ENCODE measurements at regions not wholly inside any gene's neighbourhood (a gene's known extent, or its start where the extent isn't known, plus 50 kb on each side); places are given as distances from the start of the nearest gene placed in this dataset.

DNA sequence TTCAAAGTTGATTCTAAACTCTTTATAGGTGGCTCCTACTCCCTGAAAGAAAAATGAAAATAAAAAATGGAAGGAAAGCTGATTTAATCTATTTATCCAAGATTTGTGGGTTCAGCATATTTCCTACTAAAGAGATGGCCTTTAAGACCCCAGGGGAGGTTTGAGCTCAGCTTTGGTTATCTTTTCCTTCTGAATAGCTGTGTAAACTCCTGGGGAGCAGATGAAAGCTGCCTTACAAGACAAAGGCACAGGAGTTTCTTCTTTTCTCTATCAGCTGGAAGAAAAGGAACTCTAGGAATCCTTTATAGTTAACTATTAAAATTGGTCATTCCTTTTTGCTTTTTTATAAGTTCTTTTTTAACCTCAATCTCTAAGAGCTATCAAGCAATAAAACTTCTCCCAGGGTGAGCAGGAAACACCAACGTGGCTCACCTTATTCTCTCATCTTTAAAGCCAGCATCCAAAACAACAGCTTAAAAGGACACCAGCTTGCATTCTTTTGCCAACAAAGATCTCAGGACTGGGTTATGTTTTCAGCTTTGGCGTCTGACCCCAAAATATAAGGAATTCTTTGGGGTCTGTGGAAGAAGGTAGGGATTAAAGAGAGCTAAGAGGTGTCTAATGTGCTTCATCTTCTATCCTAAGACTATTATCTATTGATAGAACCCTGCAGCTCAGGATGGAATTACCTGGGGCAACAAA, 371.7 kb upstream of the KITLG start:
- no peak for DNase-seq (ENCODE audit: low read depth in 2 of 2)

DNA sequence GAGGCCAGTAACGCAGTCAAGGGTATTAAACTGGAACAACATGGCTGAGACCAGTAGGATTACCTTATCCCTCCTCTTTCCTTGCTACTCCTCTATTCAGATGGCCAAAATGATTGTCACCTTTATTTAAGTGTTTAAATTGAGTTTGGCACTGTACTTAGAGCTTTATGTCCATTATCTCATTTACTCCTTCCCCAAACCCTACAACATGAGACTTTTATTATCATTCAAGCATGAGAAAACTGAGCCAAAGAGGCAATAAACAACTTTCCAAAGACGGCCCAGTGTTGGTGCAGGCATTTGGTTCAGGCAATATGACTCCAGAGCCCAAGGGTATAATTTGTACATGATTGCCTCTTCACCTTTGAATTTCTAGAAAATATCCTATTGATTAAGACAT, 370.9 kb upstream of the KITLG start:
- DNase-seq (ENCODE audit: low read depth in 2 of 2), result no peak

DNA sequence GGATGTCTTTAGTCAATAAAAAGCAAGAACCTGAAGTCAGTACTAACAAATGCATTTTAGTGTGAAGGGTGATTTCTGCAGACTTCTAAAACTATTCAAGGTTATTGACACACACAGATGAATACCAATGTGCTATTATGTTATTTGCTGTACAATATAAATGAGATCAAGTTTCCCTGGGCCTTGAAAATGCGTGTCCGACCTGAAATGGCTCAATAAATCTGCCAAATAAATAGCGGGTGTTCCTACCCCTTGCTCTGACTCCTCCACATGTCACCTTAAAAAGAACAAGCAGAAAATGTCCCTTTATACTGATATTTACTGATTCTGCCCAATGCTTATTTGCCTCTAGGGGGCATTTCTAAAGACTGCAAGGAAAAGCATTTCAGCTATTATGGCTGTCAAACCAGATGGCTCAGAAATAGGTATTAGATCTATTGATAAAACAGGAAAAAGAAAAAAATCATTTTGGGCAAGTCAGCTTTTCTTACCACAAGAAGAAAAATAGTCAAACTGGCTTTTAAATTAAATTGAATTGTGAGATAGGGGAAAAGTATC, 367.3 kb upstream of the KITLG start:
- DNase-seq (ENCODE audit: low read depth in 2 of 2), result no peak

DNA sequence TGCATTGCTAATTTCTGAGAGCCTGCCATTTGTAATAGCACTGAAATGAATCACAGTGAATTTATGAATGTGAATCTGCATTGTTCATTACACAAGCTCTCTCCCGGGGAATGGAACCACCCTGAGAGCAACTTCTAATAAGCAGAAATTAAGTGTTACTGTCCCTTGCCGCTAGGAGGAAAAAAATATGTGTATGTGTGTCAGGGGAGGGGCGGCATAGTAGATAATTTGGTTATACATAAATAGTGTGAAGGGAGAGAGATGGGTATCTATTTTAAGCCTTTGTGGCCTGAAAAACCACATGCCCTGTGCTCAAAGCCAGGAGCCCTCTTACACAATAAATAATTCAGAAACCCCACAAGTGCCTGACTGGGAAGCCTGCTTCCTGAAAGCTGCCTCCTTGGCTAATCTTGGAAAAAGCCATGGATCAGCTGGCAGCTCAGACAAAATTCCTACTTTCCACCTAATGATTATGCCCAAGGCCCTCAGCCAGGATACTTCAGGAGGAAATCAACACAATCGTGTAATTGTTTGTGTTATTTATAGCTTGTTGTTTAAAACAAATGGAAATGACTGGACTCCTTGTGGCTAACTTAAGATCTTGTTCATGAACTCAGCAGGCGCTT, 366.2 kb upstream of the KITLG start:
- peak in 1 of 2 donors; percentile 94 for DNase-seq (ENCODE audit: low read depth in 2 of 2)

DNA sequence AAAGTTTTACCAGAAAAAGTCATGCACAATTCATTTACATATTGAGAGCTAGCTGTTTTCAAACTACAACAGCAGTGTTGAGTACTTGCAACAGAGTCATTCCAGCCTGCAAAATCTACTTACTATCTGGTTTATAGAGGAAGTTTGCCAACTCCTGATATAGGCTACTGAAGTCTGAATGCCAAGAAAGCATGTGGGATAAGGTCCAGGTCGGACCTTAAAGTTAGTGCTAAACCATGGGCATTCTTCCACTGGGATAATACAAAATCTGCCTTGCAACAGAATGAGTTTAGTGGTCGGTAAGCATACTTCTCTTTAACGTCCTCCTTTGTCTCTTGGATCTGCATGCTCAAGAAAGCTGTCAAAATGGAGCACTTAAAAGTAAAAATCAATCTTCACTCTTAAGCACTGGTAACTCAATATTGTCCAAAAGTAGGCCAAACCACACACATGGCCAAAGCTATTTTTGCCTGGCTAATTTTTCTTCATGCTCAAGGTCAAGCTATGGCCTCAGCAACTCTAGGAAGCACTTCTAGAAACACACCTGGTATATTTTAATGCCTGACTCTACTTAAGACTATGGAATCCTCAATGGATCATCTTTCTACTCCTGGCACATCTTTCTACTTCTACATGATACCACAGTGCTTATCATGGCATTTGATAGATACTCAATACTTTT, 364.9 kb upstream of the KITLG start:
- no peak for DNase-seq (ENCODE audit: low read depth in 2 of 2)

DNA sequence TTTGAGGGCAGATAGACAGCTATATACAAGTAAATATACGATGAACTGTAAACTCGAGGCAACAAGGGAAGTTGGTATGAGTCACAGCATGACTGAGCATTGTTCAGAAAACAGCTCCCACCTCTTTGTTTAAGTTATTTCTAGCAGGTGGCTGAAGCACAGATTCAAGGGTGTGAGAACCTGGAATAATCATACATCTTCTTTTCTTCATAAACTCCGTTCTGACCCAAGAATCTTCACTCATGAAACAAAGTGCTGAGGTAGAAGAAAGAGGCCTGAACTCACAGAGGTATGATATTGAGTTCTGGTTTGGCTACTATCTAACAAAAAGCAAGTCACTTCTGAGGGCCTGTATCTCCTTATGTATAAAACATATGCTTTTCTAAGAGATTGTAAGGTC, 364.1 kb upstream of the KITLG start:
- DNase-seq (ENCODE audit: low read depth in 2 of 2), result peak; percentile 72 to 97

DNA sequence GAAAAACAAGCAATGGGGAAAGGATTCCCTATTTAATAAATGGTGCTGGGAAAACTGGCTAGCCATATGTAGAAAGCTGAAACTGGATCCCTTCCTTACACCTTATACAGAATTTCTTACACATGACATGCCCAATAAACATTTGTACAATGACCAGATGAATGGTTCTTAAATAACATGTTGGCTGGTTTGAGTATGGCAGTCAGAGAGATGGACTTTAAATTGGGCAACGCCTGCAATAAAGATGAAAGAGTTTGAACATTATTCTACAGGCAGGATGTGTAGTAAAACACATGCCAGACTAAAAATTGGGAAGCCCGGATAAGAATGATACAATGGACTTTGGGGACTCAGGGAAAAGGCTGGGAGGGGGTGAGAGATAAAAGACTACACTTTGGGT, 360.6 kb upstream of the KITLG start:
- no peak for DNase-seq (ENCODE audit: low read depth in 2 of 2)

DNA sequence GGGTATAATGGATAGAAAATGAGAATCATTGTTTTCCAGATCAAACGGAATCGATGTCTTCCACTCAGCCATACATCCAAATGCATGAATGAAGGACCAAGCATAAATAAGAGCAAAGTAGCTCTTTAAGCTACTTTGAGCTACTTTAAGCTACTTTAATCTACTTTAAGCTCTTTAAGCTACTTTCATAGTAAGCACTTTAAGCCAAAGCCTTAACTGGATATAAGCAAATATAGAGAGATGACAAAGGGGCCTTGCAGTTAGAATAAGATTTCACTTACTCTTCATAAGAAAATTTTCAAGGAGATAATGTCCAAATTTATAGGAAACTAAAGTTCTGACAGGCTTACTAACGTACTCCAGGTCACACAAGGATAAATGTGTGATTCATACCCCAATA, 355.6 kb upstream of the KITLG start:
- DNase-seq (ENCODE audit: low read depth in 2 of 2), result no peak

DNA sequence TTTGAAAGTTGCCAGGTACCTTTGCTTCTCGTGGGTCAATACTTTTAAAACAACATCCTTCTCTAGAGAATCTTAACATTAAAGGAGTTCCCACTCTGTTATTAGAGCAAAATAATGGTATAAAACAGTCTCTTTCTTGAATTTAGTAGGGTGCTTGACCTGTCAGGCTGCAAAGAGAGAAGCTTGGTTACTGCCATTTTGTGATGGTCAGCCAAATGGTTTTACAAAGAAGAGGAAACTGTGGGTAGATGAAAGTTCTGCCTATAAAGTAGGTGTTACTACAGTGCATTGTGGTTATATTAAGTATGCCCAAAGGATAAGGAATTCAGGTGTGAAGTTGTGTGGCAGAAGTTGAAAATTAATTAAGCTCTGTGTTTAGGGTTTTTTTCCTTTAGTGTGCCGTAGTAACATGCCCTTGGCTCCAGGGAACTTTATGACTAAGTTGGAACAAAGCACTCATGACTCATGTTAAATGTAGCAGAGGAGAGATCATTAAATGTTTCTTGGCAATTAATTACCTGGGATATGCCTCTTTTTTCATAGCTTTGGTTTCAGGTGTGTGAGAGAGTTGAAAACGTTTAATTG, 354.0 kb upstream of the KITLG start:
- peak in 1 of 2 donors; percentile 59 for DNase-seq (ENCODE audit: low read depth in 2 of 2)

DNA sequence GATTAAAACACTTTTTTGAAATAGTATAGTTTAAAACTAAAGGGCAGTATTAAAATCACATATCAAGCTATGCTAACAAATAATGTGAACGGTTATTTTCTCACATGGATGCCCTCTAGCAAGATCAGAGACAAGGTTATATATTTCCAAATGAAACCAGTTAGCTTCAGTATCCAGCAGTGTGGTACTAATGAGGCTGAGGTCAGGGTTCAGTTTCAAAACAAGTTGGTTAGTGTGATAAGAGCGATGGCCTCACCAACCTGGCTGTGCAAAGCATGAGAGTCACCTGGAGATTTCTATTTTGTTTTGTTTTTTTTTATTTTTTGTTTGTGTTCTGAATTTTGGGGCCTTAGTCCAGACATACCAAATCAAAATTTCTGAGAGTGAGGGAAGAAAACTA, 352.2 kb upstream of the KITLG start:
- DNase-seq (ENCODE audit: low read depth in 2 of 2), result no peak

DNA sequence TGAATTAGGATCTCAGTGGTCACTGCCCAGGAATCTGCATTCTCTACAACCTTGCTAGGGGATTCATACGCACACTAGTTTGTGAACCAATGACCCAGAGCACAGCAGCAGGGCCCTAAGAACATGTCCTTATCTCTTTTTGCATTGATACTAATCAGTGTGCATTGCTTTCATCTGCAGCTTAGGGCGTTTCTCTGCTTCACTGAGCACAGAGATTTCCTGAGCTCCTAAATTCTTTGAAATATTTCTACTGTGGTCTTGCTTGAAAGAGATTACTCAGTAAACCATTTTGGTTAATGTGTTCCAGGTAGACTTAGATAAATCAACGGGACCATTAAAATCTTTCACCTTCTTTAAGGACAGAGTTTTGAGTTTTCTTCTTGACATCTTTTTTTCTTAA, 351.3 kb upstream of the KITLG start:
- no peak for DNase-seq (ENCODE audit: low read depth in 2 of 2)

DNA sequence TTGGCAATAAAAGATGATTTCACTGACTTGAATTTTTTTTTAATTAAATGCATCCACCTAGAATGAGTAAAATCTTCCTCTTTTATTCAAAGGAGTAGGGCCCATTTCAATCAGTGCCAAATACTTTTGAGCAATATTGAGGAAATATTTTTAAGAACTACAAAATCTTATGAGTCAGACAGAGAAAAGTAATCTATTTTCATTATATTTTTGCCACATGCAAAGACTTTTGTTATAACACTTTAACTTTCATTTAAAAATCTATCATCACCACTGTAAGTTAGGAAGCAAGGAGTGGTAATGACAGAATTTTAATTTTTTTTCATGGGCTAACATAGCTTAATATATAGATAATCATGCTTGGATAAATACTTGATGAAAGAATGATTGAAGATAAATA, 345.2 kb upstream of the KITLG start:
- DNase-seq (ENCODE audit: low read depth in 2 of 2), result no peak

DNA sequence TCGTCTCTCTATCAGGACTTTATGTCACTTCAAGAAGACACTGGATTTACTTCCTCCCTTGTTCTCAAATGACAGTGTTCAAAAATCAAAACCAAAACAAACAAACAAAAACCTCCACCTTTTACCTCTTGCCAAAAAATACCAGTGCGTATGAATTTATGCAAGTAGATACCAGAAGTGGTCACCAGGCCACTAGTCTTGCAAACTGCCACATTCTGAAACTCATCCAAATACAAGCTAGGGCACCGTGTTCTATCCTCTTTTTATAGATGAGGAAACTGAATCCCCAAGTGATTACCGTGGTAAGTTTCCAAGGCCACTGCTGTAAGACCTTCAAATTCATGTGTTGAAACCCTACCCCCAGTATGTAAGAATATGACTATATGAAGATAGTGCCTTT, 343.9 kb upstream of the KITLG start:
- no peak for DNase-seq (ENCODE audit: low read depth in 2 of 2)

DNA sequence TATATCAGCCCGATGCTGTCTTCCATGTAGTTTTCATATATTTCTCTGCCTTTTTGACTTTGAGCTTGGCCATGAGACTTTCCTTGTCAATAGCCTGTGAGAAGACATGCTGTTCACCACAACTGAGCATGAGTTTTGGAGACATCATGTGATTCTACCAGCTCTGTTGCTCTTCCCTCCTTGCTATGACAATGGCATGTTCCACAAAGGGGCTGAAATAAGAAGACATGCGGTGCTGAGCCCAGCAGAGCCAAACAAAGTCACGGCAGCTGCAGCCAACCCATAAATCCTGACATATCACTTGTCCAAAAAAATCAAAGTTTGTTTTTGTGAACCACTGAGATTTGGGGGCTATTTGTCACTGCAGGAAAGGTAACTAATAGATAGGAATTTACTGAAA, 343.4 kb upstream of the KITLG start:
- no peak for DNase-seq (ENCODE audit: low read depth in 2 of 2)

DNA sequence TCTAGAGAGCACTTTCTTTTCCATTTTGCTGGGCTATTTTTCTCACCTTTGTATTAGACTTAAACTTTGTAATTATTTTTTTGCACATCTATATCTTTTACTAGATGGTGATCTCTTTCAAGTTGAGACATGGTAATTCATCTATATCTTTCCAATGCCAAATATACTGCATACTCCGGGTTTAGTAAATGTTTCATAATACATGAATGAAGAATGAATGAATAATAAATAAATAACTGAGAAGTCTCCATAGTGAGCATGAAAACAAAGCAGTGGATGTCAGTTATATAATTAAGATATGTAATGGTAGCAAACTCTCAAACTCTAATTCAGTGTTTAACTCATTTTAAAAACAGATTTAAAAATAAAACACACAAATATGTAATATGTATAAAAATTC, 342.5 kb upstream of the KITLG start:
- no peak for DNase-seq (ENCODE audit: low read depth in 2 of 2)

DNA sequence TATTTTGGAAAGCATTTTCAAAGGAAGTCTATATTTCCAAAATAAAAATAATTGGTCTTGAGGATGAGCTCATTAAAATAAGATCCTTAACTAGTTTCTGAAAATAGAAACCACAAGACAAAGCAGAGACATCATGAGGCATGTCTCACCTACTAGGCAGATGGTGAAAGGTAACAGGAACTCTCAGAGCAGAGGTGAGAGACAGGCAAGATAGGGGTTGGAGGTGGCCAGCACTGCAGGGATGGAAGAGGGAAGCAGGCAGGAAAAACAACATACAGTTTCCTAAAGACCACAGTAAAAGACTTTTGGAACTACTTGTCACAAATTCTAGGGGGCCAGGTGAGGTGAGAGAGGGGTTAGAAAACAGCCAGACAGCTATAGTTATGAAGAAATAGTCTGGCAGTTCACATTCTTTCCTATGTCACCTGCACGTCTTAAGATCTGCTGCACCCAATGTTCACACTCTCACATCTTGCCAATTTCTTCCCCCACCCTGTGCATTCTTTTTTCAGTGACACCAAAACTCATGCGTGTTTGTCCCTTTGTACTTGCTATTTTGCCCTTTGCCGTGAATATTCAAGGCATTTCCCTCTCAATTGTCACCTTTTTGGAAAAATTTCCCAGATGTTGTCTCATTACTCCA, 341.7 kb upstream of the KITLG start:
- no peak for DNase-seq (ENCODE audit: low read depth in 2 of 2)

DNA sequence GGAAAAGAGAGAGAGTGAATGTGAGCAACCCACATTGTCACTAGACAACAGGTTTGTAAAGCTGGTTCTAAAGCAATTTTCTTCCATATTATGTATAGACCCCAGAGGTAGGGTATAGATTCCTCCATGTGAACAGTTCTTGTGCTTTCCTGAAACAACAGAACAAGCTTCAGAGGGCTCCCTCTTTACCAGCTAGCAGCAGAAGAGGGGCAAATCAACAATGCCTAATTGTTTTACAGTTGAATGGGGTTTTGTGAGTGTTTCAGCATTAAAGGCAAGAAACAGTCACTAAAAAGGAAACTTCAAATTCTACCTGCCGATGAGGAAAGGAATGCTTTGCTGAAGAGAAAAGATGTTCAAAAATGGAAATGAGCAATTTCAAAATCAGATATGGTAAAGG, 341.2 kb upstream of the KITLG start:
- DNase-seq (ENCODE audit: low read depth in 2 of 2), result no peak

DNA sequence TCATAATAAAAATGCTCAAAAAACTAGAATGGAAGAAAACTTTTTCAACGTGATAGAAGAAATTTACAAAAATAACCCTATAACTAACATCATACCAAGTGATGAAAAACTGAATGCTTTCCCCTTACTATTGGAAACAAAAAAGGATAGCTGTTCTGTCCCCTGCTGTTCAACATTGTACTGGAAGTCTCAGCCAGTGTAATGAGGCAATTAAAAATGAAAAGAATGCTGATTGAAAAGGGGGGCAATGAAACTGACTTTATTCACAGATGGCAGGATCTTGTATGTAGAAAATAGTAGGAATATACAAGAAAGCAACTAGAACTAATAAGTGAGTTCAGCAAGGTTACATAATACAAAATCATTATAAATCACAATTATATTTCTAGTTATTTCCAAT, 337.9 kb upstream of the KITLG start:
- no peak for DNase-seq (ENCODE audit: low read depth in 2 of 2)

DNA sequence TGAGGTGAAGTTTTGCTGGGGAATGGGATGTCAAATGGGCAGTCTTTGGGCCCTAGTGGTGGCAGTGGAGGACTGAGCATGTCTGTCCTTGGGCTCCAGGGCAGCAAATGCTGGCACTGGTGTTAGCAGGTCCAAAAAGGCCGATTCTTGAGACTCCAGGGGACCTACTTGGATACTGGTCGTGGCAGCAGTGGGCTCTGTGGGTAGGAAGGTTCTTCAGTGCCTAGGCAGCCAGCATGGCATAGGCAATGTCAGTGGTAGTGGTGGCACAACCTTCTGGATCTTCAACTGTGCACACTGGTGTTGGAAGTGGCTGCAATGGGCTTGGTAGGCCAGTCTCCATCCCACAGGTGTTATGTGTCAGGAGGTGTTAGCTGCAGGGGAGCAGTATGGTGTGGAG, 334.7 kb upstream of the KITLG start:
- DNase-seq (ENCODE audit: low read depth in 2 of 2), result no peak

DNA sequence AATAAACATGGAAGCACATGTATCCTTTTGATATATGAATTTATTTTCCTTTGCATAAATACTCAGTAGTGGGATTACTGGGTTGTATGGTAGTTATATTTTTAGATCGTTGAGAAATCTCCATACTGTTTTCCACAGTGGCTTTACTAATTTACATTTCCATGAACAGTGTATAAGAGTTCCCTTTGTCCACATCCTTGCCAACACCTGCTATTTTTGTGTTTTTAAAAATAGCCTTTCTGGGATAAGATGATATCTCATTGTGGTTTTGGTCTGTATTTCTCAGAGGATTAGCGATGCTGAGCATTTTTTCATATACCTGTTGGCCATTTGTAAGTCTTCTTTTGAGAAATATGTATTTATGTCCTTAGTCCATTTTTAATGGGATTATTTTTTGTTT, 329.2 kb upstream of the KITLG start:
- no peak for DNase-seq (ENCODE audit: low read depth in 2 of 2)

DNA sequence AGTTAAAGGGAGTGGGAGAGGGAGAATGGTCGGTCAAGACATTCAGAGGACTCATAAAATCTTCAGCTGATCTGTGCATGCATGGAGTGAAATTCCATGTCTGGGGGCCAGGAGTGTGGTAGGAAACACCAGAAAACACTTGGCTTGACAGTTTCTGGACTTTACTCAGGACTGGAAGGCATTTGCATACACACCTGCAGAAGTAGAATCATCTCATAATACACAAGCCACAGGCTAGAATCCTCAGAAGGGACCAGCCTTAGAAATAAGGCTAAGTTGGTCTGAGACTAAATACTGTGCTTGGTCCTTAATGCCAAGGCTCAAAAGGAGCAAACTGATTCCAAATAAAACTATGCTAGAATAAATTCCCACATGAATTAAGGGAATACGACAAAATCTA, 328.1 kb upstream of the KITLG start:
- DNase-seq (ENCODE audit: low read depth in 2 of 2), result no peak

DNA sequence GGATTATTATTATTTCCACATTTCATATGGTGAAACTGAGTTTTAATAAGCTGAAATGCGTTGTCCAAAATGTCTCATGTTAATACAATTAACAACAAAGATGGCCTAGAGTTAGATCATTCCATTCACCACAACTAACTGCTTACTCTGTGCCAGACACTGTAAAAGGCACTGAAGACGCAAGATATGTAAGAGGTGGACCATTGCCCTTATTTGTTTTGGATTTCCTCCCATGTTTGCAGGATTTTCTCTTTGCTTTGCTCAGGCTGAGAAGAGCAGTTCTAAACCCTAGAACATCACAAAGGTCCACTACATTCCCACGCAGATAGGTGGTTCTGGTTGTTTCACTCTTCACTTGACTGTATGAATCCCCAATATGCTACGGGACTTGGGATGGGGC, 324.4 kb upstream of the KITLG start:
- DNase-seq (ENCODE audit: low read depth in 2 of 2), result no peak
